NCI-H1694 (cell line): ENCODE measurements at regions not wholly inside any gene's neighbourhood (a gene's known extent, or its start where the extent isn't known, plus 50 kb on each side); places are given as distances from the start of the nearest gene placed in this dataset.

ENCODE experiments used
- DNase-seq: peaks from one replicate; lab custom pipeline; 2025; lab: John Stamatoyannopoulos, UW

- no peak for DNase-seq
Measured at GRCh38 chr19:28414748-28415147, 798.2 kb downstream of the UQCRFS1 start.

- DNase-seq: no peak
Measured at GRCh38 chr19:28409859-28410258, 803.1 kb downstream of the UQCRFS1 start.

- DNase-seq: no peak
Measured at GRCh38 chr19:28406966-28407365, 806.0 kb downstream of the UQCRFS1 start.

- DNase-seq: no peak
Measured at GRCh38 chr19:28405346-28405742, 807.6 kb downstream of the UQCRFS1 start.

- DNase-seq: no peak
Measured at GRCh38 chr19:28404472-28404871, 808.5 kb downstream of the UQCRFS1 start.

- no peak for DNase-seq
Measured at GRCh38 chr19:28403690-28404089, 809.3 kb downstream of the UQCRFS1 start.

- DNase-seq: no peak
Measured at GRCh38 chr19:28402701-28403290, 810.2 kb downstream of the UQCRFS1 start.

- no peak for DNase-seq
Measured at GRCh38 chr19:28401739-28402424, 811.1 kb downstream of the UQCRFS1 start.

GRCh38 chr19:28400953-28401671, 811.8 kb downstream of the UQCRFS1 start:
- DNase-seq: no peak

- no peak for DNase-seq
Measured at GRCh38 chr19:28399187-28399586, 813.8 kb downstream of the UQCRFS1 start.

GRCh38 chr19:28397800-28398199, 815.2 kb downstream of the UQCRFS1 start:
- no peak for DNase-seq

- DNase-seq: no peak
Measured at GRCh38 chr19:28397306-28397705, 815.6 kb downstream of the UQCRFS1 start.

- no peak for DNase-seq
Measured at GRCh38 chr19:28396287-28396831, 816.6 kb downstream of the UQCRFS1 start.

GRCh38 chr19:28394725-28395124, 818.2 kb downstream of the UQCRFS1 start:
- DNase-seq: no peak

GRCh38 chr19:28393574-28394336, 819.2 kb downstream of the UQCRFS1 start:
- DNase-seq: no peak

- no peak for DNase-seq
Measured at GRCh38 chr19:28388988-28389387, 824.0 kb downstream of the UQCRFS1 start.

- no peak for DNase-seq
Measured at GRCh38 chr19:28387507-28387906, 825.4 kb downstream of the UQCRFS1 start.

- DNase-seq: no peak
Measured at GRCh38 chr19:28386470-28386869, 826.5 kb downstream of the UQCRFS1 start.

- no peak for DNase-seq
Measured at GRCh38 chr19:28386066-28386465, 826.9 kb downstream of the UQCRFS1 start.

- DNase-seq: no peak
Measured at GRCh38 chr19:28377077-28377476, 835.9 kb downstream of the UQCRFS1 start.

- DNase-seq: no peak
Measured at GRCh38 chr19:28374971-28375370, 838.0 kb downstream of the UQCRFS1 start.

- no peak for DNase-seq
Measured at GRCh38 chr19:28372576-28373247, 840.2 kb downstream of the UQCRFS1 start.
